K562 (cell line): ENCODE measurements at regions not wholly inside any gene's neighbourhood (a gene's known extent, or its start where the extent isn't known, plus 50 kb on each side); places are given as distances from the start of the nearest gene placed in this dataset.

Experiments
- DPF2 ChIP-seq: fragments of 450-650 bp; IDR thresholded peaks from 2 replicates; pipeline ENCODE4 v1.6.1; 2016
- ESRRB ChIP-seq: fragments of 250-450 bp; sonication (Bioruptor Pico); IDR thresholded peaks from 2 replicates; pipeline ENCODE4 v1.5.0; 2020; ENCODE audit warnings: mild to moderate bottlenecking, moderate library complexity, borderline replicate concordance
- KLF13 ChIP-seq: fragments of 450-650 bp; IDR thresholded peaks from 2 replicates; pipeline ENCODE4 v1.6.1; 2016; ENCODE audit warnings: missing genetic modification characterization, low read depth, mild to moderate bottlenecking, missing compliant biosample characterization, moderate library complexity, borderline replicate concordance
- MXD1 ChIP-seq: fragments of 250-450 bp; sonication (Bioruptor Pico); IDR thresholded peaks from 2 replicates; pipeline ENCODE4 v1.8.0; 2021; ENCODE audit warnings: borderline replicate concordance, mild to moderate bottlenecking, moderate library complexity; ENCODE audit not compliant: poor library complexity, severe bottlenecking
- NFIX ChIP-seq: fragments of 250-450 bp; sonication (Bioruptor Pico); IDR thresholded peaks from 2 replicates; pipeline ENCODE4 v1.4.0; 2020; ENCODE audit warnings: low read depth, mild to moderate bottlenecking, moderate library complexity
- ZBTB8A ChIP-seq: fragments of 450-650 bp; IDR thresholded peaks from 2 replicates; pipeline ENCODE4 v1.6.1; 2018; ENCODE audit warnings: mild to moderate bottlenecking, moderate library complexity; ENCODE audit not compliant: partially characterized antibody
- ZC3H8 ChIP-seq: fragments of 450-650 bp; IDR thresholded peaks from 2 replicates; pipeline ENCODE4 v1.6.1; 2017
- ZNF280B ChIP-seq: fragments of 250-450 bp; sonication (Bioruptor Pico); IDR thresholded peaks from 2 replicates; pipeline ENCODE4 v1.5.1; 2021; ENCODE audit warnings: mild to moderate bottlenecking
- ZNF3 ChIP-seq: fragments of 250-450 bp; sonication (Bioruptor Pico); IDR thresholded peaks from 2 replicates; pipeline ENCODE4 v1.5.0; 2021; ENCODE audit warnings: mild to moderate bottlenecking, moderate library complexity
- TF ChIP-seq, protein P1 (sequence below): fragments of 450-650 bp; conservative IDR thresholded peaks from 2 replicates; pipeline ENCODE4 v1.6.1; 2016; ENCODE audit warnings: missing genetic modification characterization, low read depth, mild to moderate bottlenecking, missing compliant biosample characterization, moderate library complexity

- TF ChIP-seq ESRRB (CRISPR knock-in tag) (no peak), MXD1 (CRISPR knock-in tag) (no peak), ZC3H8 (no peak), NFIX (CRISPR knock-in tag) (no peak), KLF13 (tag) (no peak), ZBTB8A (no peak), DPF2 (no peak), ZNF3 (CRISPR knock-in tag) (no peak), ZNF280B (CRISPR knock-in tag) (no peak)
- TF ChIP-seq, protein P1, sequence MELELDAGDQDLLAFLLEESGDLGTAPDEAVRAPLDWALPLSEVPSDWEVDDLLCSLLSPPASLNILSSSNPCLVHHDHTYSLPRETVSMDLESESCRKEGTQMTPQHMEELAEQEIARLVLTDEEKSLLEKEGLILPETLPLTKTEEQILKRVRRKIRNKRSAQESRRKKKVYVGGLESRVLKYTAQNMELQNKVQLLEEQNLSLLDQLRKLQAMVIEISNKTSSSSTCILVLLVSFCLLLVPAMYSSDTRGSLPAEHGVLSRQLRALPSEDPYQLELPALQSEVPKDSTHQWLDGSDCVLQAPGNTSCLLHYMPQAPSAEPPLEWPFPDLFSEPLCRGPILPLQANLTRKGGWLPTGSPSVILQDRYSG: no peak
- TF ChIP-seq, all 486 proteins: peak for 0
Measured at GRCh38 chr13:79011179-79011578, 352.2 kb upstream of the OBI1 start (continued).
